ENCODE measurements at regions not wholly inside any gene's neighbourhood (a gene's known extent, or its start where the extent isn't known, plus 50 kb on each side); places are given as distances from the start of the nearest gene placed in this dataset.

GRCh38 chr5:20113931-20114330 is 125.9 kb upstream of the CDH18 start:
- no peak for DNase-seq (ENCODE audit: low spot score)

DNA sequence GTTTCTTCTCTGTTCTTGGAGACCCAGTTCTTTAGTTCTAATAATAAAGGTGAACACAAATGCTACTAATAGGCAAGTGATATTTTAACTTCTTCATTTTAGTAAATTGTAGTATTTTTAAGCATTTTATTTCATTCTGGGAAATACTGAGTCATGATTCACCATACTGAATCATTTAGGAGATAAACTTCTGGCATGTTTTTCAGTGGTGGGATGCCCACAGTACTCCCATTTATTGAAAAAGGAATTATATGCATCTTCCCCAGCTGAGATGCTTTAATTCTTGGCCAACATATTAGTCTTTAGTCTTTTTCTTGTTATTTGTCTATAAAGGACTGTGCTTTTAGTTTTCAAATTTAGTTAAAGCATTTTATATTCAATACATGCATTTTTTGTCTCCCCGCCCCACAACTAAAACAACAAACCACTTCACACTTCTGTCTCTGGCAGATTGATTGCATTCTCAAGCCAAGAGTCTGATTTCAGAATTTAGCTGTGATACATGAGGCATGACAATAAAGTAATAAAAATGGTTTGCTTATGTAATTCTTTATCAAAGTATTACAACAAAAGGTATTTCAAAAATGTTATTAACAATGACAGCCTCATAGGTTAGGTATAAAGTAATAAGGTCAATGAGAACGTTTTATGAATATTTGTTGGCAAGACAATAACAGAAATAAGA is 125.2 kb upstream of the CDH18 start:
- DNase-seq (ENCODE audit: low spot score) = no peak

DNA sequence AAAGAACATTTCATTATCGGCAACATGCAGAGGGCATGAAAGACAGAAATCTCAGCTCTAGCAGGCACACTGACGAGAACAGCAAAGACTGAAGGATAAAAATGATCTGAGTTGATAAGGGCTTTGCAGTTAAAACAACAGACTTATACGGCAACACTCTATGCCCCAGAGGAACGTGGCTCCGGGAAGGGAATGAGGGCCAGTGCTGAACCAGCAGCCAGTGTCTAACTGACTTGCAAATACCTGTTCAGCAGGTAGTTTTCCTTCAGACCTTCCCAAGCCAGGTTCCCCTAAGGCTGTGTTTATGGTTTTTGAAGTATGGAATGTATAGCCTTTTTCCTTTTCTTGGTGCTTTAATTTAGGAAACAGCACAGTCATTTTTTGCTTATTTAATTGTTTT is 121.3 kb upstream of the CDH18 start:
- DNase-seq (ENCODE audit: low spot score) = no peak

DNA sequence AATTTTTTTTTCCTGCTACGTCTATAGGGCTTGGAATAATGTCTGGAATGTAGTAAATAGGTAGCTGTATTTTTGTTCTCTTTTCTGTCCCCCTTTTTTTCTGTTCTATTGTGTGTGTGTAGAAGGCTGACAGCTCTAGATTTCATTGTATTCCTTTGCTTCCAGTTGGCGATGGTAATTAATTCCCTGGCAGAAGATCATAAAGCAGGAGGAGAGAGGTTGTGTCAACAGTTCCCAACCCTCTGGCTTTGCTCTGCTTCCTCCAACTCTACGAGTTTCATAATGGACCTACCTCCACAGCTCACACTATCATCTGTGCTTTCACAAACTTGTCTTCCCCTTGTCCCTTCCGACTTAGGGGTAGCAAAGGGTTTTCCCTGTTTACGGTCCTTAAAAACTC is 117.9 kb upstream of the CDH18 start:
- no peak for DNase-seq (ENCODE audit: low spot score)

- no peak for DNase-seq (ENCODE audit: low spot score)
Measured at GRCh38 chr5:20102293-20102692, 114.3 kb upstream of the CDH18 start.

GRCh38 chr5:20098694-20099093 is 110.7 kb upstream of the CDH18 start:
- no peak for DNase-seq (ENCODE audit: low spot score)

- no peak for DNase-seq (ENCODE audit: low spot score)
Measured at GRCh38 chr5:20088361-20088760, 100.4 kb upstream of the CDH18 start.

- DNase-seq (ENCODE audit: low spot score) = no peak
Measured at GRCh38 chr5:20087299-20087698, 99.3 kb upstream of the CDH18 start.

GRCh38 chr5:20077186-20077585 is 89.2 kb upstream of the CDH18 start:
- DNase-seq (ENCODE audit: low spot score) = no peak

- no peak for DNase-seq (ENCODE audit: low spot score)
Measured at GRCh38 chr5:20056933-20057332, 68.9 kb upstream of the CDH18 start.

- DNase-seq (ENCODE audit: low spot score) = no peak
Measured at GRCh38 chr5:20055301-20055700, 67.3 kb upstream of the CDH18 start.

DNA sequence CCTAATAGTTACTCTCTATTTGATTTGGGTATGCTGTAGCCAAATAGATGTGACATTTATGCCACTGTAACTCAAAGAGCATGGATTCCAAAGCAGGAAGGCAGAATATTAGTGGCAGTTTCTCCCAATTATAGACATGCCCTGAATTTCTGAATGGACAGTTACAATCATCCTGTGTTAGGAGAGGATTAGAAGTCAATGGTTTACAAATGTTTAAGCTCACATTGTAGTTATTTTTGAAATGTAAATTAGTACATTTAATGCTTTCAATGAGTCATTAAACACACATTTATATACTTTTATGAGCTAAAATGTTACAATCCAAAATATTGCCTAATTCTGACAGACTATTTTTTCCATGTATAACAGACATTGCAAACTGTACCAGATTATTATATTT is 62.3 kb upstream of the CDH18 start:
- no peak for DNase-seq (ENCODE audit: low spot score)

DNA sequence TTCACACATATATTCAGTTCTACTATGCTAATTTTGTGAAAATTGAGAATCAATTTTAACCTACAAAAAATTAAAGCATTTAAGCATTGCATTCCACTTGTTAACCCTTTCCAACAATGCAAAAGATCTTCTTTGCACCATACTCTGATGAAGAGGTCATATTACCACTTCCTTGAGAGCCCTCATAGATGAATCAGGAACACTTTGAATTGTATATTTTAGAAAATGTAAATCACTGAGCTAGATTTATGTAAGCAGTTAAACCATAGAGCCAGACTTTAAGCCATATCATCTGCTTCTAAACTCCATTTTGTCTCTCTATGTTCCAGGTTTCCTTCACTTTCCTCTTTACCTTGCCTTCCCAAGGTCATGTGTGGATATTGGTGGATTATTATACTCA is 56.5 kb upstream of the CDH18 start:
- DNase-seq (ENCODE audit: low spot score) = no peak

- no peak for DNase-seq (ENCODE audit: low spot score)
Measured at GRCh38 chr5:20041326-20042274, 53.6 kb upstream of the CDH18 start.

- DNase-seq (ENCODE audit: low spot score) = no peak
Measured at GRCh38 chr5:20040901-20041300, 52.9 kb upstream of the CDH18 start.
